Stimulated activated CD8-positive, alpha-beta memory T cell treated with anti-CD3 and anti-CD28 coated beads, Interleukin-4, amount 100 ng/mL, for 48 hours (primary cell): ENCODE measurements at regions not wholly inside any gene's neighbourhood (a gene's known extent, or its start where the extent isn't known, plus 50 kb on each side); places are given as distances from the start of the nearest gene placed in this dataset.

Experiments used
- DNase-seq: peaks from one replicate; pipeline ENCODE4 v3.0.0-alpha.2; 2020

- no peak for DNase-seq
These were observed 288.2 kb upstream of the SEMA3D start for GRCh38 chr7:85475071-85475470.

- DNase-seq: no peak
These were observed 287.4 kb upstream of the SEMA3D start for GRCh38 chr7:85474234-85474633.

- no peak for DNase-seq
These were observed 284.9 kb upstream of the SEMA3D start for GRCh38 chr7:85471740-85472139.

GRCh38 chr7:85471307-85471706 lies 284.5 kb upstream of the SEMA3D start:
- no peak for DNase-seq

GRCh38 chr7:85469446-85470010 lies 282.7 kb upstream of the SEMA3D start:
- DNase-seq: no peak

GRCh38 chr7:85464042-85464651 lies 277.3 kb upstream of the SEMA3D start:
- DNase-seq: no peak

DNA sequence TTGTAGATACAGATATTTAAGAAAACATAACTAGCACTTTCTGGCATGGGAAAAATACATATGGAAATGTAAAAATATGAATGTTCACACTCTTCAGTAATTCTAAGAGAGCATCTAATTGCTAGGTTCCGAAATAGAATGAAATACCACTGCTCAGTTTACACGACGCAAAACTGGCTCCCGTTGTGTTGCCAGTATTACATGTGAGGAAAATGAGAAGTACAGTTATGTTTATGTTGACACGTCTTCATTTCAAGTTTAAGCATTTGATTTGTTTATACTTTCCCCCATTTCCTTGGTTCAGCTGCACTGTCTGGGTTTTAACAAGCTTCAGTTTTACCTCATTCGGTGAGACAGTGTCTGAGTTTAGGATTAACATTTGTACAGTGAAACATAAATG lies 275.8 kb upstream of the SEMA3D start:
- DNase-seq: no peak

DNA sequence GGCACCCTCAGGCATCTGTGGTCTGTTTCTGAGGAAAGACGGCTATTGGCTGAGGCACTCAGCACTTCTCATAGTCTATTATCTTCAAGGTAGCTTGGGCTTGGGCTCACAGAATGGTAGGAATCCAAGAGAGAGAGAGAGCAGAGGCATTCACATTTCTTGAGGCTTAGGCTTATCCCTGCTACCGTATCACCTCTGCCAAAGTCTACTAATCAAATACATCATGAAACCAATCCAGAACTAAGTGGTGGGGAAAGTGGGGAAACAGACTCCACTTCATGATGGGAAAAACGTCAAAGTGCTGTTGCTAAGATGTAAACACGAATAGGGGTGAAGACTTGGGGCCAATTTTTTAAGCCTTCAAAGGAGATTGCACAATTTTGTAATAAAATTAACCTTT lies 271.1 kb upstream of the SEMA3D start:
- DNase-seq: no peak

GRCh38 chr7:85456254-85456653 lies 269.4 kb upstream of the SEMA3D start:
- no peak for DNase-seq

DNA sequence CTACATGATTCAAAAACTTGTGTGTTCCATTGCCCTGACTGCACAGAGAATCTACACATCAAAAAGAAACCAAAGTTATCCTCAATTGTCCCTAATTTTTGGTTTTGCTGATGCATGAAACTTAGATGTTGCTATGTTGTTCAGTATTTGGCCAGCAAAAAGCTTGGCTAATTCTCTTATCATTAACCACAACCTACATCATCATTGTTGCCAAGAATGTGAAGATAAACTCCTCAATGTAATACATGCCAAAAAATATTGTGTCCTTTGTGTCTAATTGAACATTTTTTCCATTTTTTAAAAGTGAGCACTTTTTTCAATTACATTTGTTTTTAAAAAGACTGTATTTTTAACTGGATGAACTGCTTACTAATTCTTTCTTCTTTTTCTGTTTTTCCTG lies 268.0 kb upstream of the SEMA3D start:
- DNase-seq: no peak

- DNase-seq: no peak
These were observed 265.8 kb upstream of the SEMA3D start for GRCh38 chr7:85452674-85453073.

DNA sequence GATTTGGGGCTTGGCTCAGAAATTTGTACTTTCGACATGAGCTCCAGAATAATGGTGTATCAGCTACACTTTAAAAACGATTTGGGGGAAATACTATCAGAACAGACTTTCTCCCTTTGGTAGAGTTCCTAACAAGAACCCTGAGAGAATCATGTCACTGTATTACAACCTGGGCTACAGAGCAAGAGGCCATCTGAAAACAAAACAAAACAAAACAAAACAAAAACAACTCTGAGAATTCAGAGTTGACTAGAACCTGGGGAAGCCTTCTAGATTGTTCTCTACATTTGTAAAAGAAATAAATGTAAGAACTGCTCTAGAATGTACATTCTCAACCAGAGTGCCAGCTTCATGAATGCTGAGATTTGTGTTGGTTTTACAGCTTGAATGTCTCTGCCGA lies 262.6 kb upstream of the SEMA3D start:
- DNase-seq: no peak

GRCh38 chr7:85447004-85447403 lies 260.1 kb upstream of the SEMA3D start:
- no peak for DNase-seq

DNA sequence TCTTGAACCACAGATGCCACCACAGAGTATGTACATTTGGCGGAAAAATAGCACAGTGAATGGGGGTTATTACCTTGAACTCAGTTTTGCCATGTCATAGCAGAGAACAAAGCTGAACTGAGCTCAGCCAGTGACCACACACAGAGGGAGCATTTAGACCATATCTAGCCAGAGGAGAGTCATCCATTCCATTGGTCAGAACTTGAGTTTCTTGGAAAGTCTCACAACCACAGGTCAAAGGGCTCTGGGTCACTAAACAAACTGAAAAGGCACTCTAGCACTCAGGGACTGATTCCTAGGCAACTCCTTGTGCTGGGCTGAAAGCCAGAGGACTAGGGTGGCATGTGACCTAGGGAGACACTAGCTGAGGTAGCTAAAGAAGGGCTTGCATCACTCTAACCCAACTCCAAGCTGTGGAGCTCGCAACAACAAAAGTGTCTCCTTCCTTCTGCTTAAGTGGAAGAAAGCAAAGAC lies 239.7 kb upstream of the SEMA3D start:
- DNase-seq: no peak

DNA sequence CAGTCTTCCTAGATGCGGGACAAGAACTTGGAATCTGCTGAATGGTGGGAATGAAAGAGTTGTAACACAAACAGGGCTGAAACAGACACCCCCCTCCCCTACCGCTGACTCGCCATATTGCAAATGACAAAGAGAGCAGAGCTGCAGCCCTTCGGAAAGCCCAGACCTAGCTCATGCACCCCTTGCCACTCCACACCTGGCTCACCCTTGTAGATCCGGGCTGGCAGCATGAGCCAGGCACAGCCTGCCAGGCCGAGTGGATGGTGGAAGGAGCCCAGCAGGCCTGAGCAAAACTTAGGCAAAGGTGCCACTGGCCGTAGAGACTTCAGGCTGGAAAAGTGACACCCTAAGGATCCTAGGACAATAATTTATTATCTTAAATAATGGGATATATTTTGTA lies 237.4 kb upstream of the SEMA3D start:
- DNase-seq: no peak

DNA sequence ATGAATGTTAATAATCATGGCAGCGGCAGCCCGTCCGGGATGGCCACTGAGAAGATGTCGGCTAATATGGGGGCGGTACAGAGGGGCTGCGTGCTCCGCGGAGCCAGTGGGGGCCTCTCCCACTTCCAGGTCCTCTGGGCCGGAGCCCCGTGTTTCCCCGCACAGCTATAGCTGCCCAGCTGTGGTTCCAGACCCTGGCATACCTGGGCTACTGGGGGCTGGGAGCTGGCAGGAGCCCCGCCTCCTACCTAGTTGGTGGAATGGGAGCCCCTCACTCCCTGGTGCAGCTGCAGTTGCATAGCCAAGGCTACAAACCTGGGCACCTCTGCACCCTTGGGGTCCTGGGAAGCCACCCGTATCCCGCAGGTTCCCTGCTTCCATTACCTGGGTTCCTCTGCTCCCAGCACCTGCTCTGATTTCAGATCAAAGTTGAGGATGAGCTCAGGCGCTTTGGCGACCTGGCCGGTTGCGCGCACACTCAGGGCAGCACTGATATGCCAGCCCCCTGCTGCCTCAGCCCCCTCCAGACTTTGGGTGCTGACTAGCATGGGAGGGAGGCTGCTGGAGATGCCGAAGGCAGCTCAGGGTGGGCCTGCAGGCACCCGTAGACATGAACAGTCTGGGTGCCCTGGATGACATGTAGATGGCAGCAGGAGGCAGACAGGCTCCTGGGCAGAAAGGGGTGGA lies 236.5 kb upstream of the SEMA3D start:
- DNase-seq: no peak

DNA sequence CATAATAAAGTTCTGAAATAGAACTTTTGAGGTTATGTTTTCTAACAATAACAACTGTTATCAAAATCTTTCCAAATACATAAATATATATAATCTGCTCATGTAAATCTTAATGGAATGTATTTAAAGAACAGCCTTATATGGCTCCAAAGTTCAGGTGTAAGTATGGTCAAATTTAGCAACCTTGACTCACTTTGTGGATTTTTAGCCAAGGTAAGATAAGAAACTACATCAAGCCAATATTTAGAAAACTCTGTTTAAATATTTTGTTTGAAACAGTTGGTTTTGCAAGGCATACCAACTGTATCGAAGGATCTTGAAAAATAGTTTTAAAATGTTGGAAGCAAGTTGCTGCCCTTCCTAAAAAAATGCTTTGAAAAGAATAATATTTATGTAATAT lies 228.9 kb upstream of the SEMA3D start:
- no peak for DNase-seq

DNA sequence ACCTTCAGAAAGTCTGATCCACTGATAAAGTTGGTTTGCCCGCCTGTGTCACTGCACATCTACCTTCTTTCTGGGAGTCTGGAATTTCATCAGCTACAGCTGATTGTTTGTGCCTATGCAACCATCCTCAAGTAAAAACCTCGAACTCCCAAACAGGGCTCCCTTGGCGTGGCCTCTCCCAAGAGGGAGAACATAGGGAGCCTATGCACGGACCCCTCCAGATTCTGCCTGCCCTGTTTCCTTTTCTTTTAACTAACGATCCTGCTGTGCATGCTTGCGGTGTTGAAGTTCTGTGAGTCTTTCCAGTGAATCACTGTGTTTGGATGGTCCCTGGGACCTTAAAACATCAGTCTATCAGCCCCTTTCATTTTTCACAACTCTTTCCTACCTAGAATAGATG lies 226.9 kb upstream of the SEMA3D start:
- no peak for DNase-seq

GRCh38 chr7:85412912-85413311 lies 226.1 kb upstream of the SEMA3D start:
- DNase-seq: no peak

- DNase-seq: no peak
These were observed 220.5 kb upstream of the SEMA3D start for GRCh38 chr7:85407391-85407790.

GRCh38 chr7:85405016-85405902 lies 218.4 kb upstream of the SEMA3D start:
- DNase-seq: no peak

DNA sequence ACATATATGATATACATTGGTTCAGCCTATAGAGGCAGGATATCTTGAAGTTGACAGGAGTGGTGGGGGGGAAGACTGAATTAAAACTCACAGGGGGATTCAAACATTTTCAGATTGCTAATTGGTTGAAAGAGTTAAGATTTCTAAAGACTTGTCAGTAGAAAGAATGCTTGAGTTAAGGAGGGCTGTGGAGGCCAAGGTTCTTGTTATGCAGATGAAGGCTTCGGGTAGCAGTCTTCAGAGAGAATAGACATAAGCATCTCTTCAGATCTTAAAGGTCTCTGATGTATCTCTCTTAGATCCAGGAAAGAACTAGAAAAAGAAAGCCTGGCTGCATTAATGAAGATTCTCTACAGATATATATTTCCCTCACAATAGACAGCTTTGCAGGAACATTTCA lies 209.8 kb upstream of the SEMA3D start:
- DNase-seq: no peak

DNA sequence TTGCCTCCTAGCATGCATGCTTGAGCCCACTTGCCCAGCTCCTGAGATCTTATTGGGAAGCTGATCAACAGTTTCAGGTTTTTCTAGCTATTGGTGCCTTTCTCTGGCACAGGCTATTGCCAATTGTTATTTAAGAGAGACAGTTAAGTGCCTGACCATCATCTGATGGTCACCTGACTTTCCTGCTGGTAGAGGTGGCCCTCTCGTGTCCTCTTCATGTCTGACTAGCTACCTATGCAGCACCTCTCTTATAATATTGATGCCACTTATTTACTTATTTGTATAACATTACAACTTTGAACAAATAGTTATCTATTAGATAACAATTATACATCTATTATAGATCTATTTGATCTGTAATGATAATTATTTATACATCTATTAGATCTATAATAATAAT lies 205.9 kb upstream of the SEMA3D start:
- no peak for DNase-seq

- no peak for DNase-seq
These were observed 205.5 kb upstream of the SEMA3D start for GRCh38 chr7:85392326-85392725.
